ENCODE measurements at regions not wholly inside any gene's neighbourhood (a gene's known extent, or its start where the extent isn't known, plus 50 kb on each side); places are given as distances from the start of the nearest gene placed in this dataset.

DNA sequence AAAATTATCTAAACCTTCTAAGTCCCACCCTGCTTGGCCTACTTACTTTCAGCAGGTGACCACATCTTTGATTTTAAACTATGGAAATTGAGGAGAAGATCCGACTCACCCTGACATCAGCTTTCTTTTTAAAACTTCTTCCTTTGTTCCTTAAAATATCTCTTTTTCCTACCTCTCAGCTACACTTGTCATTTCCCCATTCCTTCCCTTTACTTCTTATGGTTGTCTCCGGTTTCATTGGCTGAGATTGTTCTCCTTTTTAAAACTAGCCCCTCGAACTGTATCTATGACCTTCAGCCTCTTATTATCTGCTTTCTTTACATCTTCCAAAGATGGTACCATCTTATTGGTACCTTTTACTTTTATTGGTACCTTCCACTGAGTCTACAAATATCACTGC, 87.8 kb upstream of the NRIP1 start:
- H2AFZ ChIP-seq = no peak overlapping the region
- H3K9me2 ChIP-seq (ENCODE audit: insufficient read depth) = no peaks in the 10 kb centered on the region
- H3K27me3 ChIP-seq (replicated peaks; ENCODE audit: insufficient read depth) = no peaks in the 10 kb centered on the region
- TF ChIP-seq EZH2phosphoT487 (IDR thresholded peaks at IDR 0.05; ENCODE audit: insufficient read depth, low read depth) (no peak), EZH2 (IDR thresholded peaks at IDR 0.05; ENCODE audit: insufficient read depth, poor library complexity, severe bottlenecking) (no peak)
- no peaks in the 10 kb centered on the region for H3K4me1 ChIP-seq (ENCODE audit: insufficient read depth)
- in situ Hi-C loops (cut with MboI) = no loop called here
- no peaks in the 10 kb centered on the region for H3K79me2 ChIP-seq (ENCODE audit: insufficient read depth)
- H3K4me2 ChIP-seq (ENCODE audit: unreplicated experiment) = no peak overlapping the region
- H3F3A ChIP-seq (ENCODE audit: insufficient read depth) = no peaks in the 10 kb centered on the region
- no peak overlapping the region for H3K9ac ChIP-seq
- DNase-seq = no peak
- WGBS, 2 experiments (ENCODE audit: low coverage in 1 of 2, low lambda C conversion rate in 2 of 2, missing lambda C conversion rate in 2 of 2) = 42 to 49% methylated on average over 3 of the region's 3 CpGs
- no peaks in the 10 kb centered on the region for H3K9me3 ChIP-seq (ENCODE audit: low read depth)
- H4K20me1 ChIP-seq (ENCODE audit: insufficient read depth) = no peaks in the 10 kb centered on the region
- no peak overlapping the region for H3K27ac ChIP-seq
- H3K36me3 ChIP-seq (ENCODE audit: low read depth) = no peaks in the 10 kb centered on the region
- no peak overlapping the region for H3K4me3 ChIP-seq

DNA sequence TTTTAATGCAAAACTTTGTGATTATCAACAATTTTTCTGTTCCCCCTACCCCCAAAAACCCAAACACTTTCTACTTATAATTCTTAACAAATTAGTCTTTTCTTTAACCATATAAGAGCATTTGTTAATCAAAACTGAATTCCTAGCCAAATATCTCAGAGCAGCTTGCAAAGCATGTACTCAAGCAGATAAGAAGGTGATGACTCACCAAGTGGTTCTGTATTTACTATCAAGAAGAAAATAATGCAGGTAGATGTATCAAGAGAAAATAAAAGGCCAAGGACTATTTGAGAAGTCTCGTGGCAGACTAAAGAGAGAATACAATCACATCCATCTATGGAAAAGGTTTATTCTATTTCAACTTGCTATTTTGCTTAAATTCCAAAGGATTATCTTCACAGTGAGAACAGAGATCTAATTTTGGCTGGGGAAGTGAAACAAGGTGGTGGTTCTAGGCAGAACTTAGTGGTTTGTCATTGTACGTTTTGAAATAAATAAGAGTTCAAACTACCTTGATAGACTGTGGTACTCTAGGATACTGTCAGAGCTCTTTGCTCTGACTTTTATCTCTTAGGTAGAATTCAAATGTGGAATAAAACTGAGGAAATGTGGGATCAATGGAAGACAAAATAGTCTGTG, 94.7 kb upstream of the NRIP1 start:
- DNase-seq = peak; percentile 0
- Histone ChIP-seq H3K9ac (no peak overlapping the region), H3K4me3 (no peak overlapping the region), H3K4me1 (ENCODE audit: insufficient read depth) (no peaks in the 10 kb centered on the region), H3K36me3 (ENCODE audit: low read depth) (no peaks in the 10 kb centered on the region), H3K9me3 (ENCODE audit: low read depth) (no peaks in the 10 kb centered on the region), H3K27me3 (replicated peaks; ENCODE audit: insufficient read depth) (no peaks in the 10 kb centered on the region), H3K4me2 (ENCODE audit: unreplicated experiment) (no peak overlapping the region), H3K79me2 (ENCODE audit: insufficient read depth) (no peaks in the 10 kb centered on the region), H4K20me1 (ENCODE audit: insufficient read depth) (no peaks in the 10 kb centered on the region), H3F3A (ENCODE audit: insufficient read depth) (no peaks in the 10 kb centered on the region), H3K27ac (no peak overlapping the region), H3K9me2 (ENCODE audit: insufficient read depth) (no peaks in the 10 kb centered on the region), H2AFZ (no peak overlapping the region)
- TF ChIP-seq EZH2phosphoT487 (IDR thresholded peaks at IDR 0.05; ENCODE audit: insufficient read depth, low read depth) (no peak), EZH2 (IDR thresholded peaks at IDR 0.05; ENCODE audit: insufficient read depth, poor library complexity, severe bottlenecking) (no peak)
- in situ Hi-C loops (cut with MboI) = no loop called here
- 18 to 27% methylated on average over 2 of the region's 2 CpGs for WGBS, 2 experiments (ENCODE audit: low coverage in 1 of 2, low lambda C conversion rate in 2 of 2, missing lambda C conversion rate in 2 of 2)

GRCh38 chr21:15160136-15160535, 95.3 kb upstream of the NRIP1 start:
- H3K9ac ChIP-seq = no peak overlapping the region
- H3K4me2 ChIP-seq (ENCODE audit: unreplicated experiment) = no peak overlapping the region
- H3K4me1 ChIP-seq (ENCODE audit: insufficient read depth) = no peaks in the 10 kb centered on the region
- H2AFZ ChIP-seq = no peak overlapping the region
- DNase-seq = no peak
- H3K9me2 ChIP-seq (ENCODE audit: insufficient read depth) = no peaks in the 10 kb centered on the region
- H3K4me3 ChIP-seq = no peak overlapping the region
- TF ChIP-seq EZH2 (IDR thresholded peaks at IDR 0.05; ENCODE audit: insufficient read depth, poor library complexity, severe bottlenecking) (no peak), EZH2phosphoT487 (IDR thresholded peaks at IDR 0.05; ENCODE audit: insufficient read depth, low read depth) (no peak)
- H3F3A ChIP-seq (ENCODE audit: insufficient read depth) = no peaks in the 10 kb centered on the region
- in situ Hi-C loops (cut with MboI) = no loop called here
- no peaks in the 10 kb centered on the region for H3K36me3 ChIP-seq (ENCODE audit: low read depth)
- WGBS, 2 experiments (ENCODE audit: low coverage in 1 of 2, low lambda C conversion rate in 2 of 2, missing lambda C conversion rate in 2 of 2) = 36 to 63% methylated on average over 1 of the region's 1 CpG
- H3K79me2 ChIP-seq (ENCODE audit: insufficient read depth) = no peaks in the 10 kb centered on the region
- no peak overlapping the region for H3K27ac ChIP-seq
- no peaks in the 10 kb centered on the region for H3K27me3 ChIP-seq (replicated peaks; ENCODE audit: insufficient read depth)
- H4K20me1 ChIP-seq (ENCODE audit: insufficient read depth) = no peaks in the 10 kb centered on the region
- H3K9me3 ChIP-seq (ENCODE audit: low read depth) = no peaks in the 10 kb centered on the region

- in situ Hi-C loops (cut with MboI) = no loop called here
- DNase-seq = no peak
- H3K27ac ChIP-seq = no peak overlapping the region
- no peaks in the 10 kb centered on the region for H3K9me2 ChIP-seq (ENCODE audit: insufficient read depth)
- no peaks in the 10 kb centered on the region; the same call in 1 of the 2 replicates for H3K27me3 ChIP-seq (replicated peaks; ENCODE audit: insufficient read depth)
- no peaks in the 10 kb centered on the region for H4K20me1 ChIP-seq (ENCODE audit: insufficient read depth)
- H3K9me3 ChIP-seq (ENCODE audit: low read depth) = no peaks in the 10 kb centered on the region
- H2AFZ ChIP-seq = no peak overlapping the region
- H3K9ac ChIP-seq = no peak overlapping the region
- no peaks in the 10 kb centered on the region for H3K36me3 ChIP-seq (ENCODE audit: low read depth)
- no peaks in the 10 kb centered on the region for H3F3A ChIP-seq (ENCODE audit: insufficient read depth)
- H3K4me1 ChIP-seq (ENCODE audit: insufficient read depth) = no peaks in the 10 kb centered on the region
- WGBS, 2 experiments (ENCODE audit: low coverage in 1 of 2, low lambda C conversion rate in 2 of 2, missing lambda C conversion rate in 2 of 2) = 59 to 73% methylated on average over 2 of the region's 2 CpGs
- no peak for TF ChIP-seq EZH2 (IDR thresholded peaks at IDR 0.05; ENCODE audit: insufficient read depth, poor library complexity, severe bottlenecking)
- TF ChIP-seq EZH2phosphoT487 (IDR thresholded peaks at IDR 0.05; ENCODE audit: insufficient read depth, low read depth) = no peak
- no peak overlapping the region for H3K4me2 ChIP-seq (ENCODE audit: unreplicated experiment)
- H3K4me3 ChIP-seq = no peak overlapping the region
- H3K79me2 ChIP-seq (ENCODE audit: insufficient read depth) = no peaks in the 10 kb centered on the region
These were observed 98.1 kb upstream of the NRIP1 start for GRCh38 chr21:15162921-15163320.

DNA sequence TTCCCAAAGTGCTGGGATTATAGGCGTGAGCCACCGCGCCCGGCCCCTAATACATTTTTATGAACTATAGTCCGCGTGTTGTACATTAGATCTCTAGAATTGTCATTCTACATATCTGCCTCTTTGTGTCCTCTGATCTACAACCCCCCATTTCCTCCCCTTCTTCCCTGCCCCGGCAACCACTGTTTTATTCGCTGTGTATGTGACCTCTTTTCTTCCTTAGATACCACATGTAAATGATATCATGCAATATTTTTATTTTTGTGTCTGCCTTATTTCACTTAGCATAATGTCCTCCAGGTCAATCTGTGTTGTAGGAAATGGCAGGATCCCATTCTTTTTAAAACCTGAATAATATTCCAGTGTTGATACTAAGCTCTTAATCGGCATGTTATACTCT, 99.5 kb upstream of the NRIP1 start:
- DNase-seq = no peak
- Histone ChIP-seq H3K4me2 (ENCODE audit: unreplicated experiment) (no peak overlapping the region), H4K20me1 (ENCODE audit: insufficient read depth) (no peaks in the 10 kb centered on the region), H3K9me3 (ENCODE audit: low read depth) (no peaks in the 10 kb centered on the region), H3F3A (ENCODE audit: insufficient read depth) (no peaks in the 10 kb centered on the region), H2AFZ (no peak overlapping the region), H3K9ac (no peak overlapping the region), H3K4me3 (no peak overlapping the region), H3K9me2 (ENCODE audit: insufficient read depth) (no peaks in the 10 kb centered on the region), H3K27me3 (replicated peaks; ENCODE audit: insufficient read depth) (no peaks in the 10 kb centered on the region; the same call in 1 of the 2 replicates), H3K36me3 (ENCODE audit: low read depth) (no peaks in the 10 kb centered on the region), H3K4me1 (ENCODE audit: insufficient read depth) (no peaks in the 10 kb centered on the region), H3K27ac (no peak overlapping the region), H3K79me2 (ENCODE audit: insufficient read depth) (no peaks in the 10 kb centered on the region)
- no peak for TF ChIP-seq EZH2phosphoT487 (IDR thresholded peaks at IDR 0.05; ENCODE audit: insufficient read depth, low read depth)
- TF ChIP-seq EZH2 (IDR thresholded peaks at IDR 0.05; ENCODE audit: insufficient read depth, poor library complexity, severe bottlenecking) = no peak
- WGBS, 2 experiments (ENCODE audit: low coverage in 1 of 2, low lambda C conversion rate in 2 of 2, missing lambda C conversion rate in 2 of 2) = 71 to 75% methylated on average over 9 of the region's 9 CpGs
- in situ Hi-C loops (cut with MboI) = no loop called here
